GM18873 (cell line): ENCODE measurements at regions not wholly inside any gene's neighbourhood (a gene's known extent, or its start where the extent isn't known, plus 50 kb on each side); places are given as distances from the start of the nearest gene placed in this dataset.
"Not testable (repeated sequence)": the region's sequence is repeated elsewhere in the genome, so short reads cannot be mapped to it uniquely, and the experiment has no call there.

Experiments used
- ATAC-seq: cut with Tn5 transposase; IDR thresholded peaks from one replicate; pipeline ENCODE4 v1.9.1; 2021; ENCODE audit warnings: mild to moderate bottlenecking, moderate library complexity, moderate number of reproducible peaks; ENCODE audit not compliant: unreplicated experiment, low FRiP score

DNA sequence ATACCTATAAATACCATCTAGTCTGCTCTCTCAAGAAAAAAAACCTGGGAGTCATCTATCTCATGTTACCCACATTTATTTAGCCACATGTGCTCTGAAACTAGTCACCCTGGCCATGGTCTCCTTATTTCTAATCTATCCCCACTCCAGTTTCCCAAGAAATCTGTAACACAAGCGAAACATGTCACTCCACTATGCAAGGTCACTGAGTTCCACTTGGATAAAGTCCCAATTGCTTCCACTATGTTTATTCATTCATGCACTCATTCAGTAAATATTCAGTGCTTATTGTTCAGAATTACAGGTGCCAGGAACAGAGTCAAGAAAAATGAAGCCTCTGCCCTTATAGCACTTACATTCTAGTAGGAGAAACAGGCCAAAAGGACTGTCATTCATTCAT is 369.4 kb upstream of the CYRIA start:
- no peak for ATAC-seq

DNA sequence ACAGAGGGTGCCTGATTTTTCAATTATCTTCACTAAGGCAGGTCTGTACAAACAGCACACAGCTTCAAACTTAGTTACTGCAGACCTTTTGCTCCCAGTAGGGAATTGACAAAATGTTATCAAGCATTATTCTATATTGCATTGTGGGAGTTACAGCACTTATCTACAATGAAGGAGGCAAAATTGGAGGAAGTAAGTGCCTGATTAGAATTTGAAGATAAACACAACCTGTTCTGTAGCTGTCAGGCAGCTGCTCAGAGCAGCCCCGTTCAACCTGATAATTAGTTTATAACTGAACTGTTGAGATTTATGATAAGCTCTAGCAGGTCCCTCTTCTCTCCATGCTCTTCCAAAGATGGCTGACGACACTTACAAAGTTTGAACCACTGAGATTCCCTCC is 364.4 kb upstream of the CYRIA start:
- ATAC-seq, result no peak

DNA sequence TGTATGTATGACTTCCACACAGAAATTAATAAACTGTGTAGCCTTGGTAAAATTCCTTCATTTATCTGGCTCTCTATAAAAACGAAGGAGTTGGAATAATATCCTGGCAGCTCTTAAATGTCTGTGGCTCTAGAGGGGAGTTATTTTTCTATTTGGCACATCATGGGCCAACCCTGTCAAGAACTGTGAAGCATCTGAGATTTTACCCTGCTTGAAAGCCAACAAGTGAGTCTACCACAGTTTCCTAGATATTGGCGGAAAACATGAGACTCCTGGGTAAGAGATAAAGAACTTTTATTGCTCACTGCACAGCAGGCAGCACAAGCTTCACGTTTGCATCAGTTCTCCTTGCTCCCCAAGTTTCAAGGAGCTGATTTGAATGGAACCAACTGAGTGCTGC is 346.7 kb upstream of the CYRIA start:
- ATAC-seq, result no peak

DNA sequence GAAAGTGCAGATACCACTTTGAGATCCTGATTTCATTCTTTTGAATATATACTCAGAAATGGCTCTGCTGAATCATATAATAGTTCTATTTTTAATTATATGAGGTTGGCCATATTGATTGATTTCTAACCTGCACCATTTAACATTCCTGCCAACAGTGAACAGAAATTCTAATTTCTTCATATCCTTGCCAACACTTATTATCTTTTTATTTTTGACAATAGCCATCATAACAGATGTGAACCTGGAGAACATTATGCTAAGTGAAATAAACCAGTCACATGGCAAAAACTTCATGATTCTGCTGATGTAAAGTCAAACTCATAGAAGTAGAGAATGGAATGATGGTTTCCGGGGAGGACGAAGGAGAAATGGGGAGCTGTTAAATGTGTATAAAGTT is 344.5 kb upstream of the CYRIA start:
- ATAC-seq, result no peak

DNA sequence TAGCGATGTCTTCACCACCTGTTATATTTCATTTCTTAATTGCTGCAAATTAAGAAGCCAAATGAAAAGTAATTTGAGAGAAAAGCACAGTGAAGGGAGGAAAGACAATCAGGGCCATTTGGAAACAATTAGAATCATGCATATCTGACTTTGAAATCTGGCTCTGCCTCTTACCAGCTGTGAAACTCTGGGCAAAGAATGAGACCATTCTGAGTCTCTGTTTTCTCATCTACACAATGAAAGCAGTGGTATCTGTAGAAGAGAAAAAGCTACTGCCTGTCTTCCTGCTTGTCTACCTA is 334.5 kb upstream of the CYRIA start:
- ATAC-seq, result no peak

DNA sequence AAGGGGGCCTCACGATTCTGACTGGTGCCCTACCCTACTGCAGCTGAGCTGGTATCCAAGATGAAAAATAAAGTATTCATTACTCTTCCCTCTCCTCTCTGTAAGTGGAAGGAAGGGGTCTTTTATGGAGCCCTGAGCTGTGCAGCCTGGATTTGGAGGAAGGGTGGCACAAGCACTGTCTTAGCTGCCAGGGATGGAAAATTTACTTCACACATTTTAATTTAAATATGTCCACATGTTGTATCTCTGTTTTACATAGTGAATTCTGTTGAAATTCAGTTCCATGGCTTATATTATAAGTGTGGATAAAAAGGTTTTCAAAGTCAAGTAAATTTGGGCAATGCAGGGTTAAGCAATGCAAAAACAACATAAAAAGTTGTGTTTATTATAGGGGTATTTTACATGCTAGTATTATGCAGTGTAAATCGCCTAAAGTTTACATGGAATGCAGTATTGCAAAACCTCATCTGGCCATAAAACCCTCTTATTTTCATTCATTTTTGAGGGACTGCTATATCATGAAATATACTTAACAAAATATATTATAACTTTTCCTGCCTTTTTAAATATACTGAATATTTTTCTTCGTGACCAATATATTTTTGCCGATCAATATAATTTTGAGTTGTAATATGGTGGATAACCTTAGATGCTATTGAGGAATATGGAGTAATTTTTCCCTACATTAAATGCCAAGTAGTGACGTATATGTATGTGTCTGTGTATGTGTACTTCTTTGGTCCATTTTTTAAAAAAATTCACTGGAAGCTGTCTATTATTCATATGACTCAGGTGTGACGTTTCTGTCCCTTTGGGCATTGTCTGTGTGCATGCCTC is 333.9 kb upstream of the CYRIA start:
- ATAC-seq, result no peak

DNA sequence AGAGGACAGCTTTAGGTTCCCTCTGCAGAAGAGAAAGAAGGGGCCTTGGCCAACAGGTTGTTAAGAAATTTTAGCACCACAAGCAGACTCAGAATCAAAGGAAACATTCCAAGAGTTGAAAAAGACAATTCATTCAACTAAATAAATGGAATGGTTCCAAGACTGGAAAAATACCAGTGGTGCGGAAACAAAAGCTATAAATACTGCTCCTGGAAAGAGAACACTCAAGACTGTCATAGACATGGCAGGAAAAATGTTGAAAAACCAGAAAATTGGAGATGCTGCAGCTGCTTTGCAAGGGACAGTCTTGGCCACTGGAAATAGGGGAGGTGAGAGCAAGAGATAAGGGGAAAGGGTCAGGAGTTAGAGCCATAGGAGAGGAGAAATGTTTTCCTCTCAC is 312.7 kb upstream of the CYRIA start:
- no peak for ATAC-seq

DNA sequence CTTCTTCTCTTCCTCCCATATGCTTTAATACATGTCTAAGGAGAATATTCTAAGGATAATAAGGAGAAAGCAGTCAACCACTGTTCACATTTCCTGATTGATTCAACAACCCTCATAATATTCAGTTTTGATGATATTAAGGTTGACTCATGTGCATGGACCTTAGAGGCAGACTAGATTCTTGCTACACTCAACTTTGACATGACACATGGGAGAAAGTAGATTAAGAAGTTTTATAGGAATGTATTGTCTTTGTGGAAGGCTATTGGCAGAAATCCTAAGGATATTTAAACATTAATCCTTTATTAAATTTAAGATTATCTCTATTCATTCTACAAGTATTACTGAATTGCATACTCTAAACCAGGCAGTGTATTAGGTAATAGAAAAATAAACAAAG is 309.1 kb upstream of the CYRIA start:
- ATAC-seq, result no peak

DNA sequence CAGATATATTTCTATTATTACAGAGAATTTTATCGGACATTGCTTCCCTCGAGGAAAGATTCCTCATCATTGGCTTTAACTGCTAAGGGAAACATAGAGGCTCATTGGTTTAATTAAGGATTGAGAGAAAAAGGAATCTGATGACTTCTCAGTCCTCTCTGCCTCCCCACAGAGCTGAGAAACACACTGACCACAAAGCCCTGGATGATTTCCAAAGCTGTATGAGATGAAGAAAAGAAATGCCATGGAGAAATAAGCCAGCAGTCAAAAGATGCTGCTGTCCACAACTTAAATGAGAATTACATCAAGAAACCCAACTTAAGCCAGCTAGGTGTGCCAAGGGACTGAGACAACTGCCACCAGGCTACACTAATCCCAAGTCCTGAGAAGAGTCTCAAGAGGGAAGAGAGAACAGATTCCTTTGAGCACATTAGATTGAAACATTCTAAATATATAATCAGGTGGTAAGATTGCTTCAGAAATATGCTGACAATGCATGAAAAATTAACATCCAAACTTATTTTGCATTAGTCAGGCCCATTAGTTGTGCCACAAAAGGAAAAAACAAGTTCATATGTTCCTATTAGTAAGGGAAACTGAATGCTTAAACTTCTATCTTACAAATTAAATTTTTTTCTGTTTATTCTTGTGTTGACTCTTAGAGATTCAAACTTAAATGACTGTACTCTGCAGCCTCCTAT is 308.1 kb upstream of the CYRIA start:
- ATAC-seq, result no peak

DNA sequence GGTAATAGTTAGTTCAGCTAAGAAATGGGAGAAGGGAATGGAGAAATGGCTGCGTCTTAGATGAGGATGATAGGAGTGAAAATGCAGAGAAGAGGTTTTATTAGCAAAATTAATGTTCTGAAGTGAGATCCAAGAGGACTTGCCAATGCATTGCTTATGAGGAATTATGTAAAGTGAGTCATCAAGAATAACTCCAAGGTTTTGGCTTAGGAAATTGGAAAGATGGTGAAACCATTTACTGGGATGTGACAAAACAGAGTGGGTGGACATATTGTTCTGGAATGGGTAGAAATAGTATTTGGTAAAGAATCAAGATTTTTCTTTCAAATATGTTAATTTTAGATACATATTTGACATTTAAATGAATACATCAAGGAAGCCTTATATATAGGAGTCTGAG is 306.6 kb upstream of the CYRIA start:
- no peak for ATAC-seq

DNA sequence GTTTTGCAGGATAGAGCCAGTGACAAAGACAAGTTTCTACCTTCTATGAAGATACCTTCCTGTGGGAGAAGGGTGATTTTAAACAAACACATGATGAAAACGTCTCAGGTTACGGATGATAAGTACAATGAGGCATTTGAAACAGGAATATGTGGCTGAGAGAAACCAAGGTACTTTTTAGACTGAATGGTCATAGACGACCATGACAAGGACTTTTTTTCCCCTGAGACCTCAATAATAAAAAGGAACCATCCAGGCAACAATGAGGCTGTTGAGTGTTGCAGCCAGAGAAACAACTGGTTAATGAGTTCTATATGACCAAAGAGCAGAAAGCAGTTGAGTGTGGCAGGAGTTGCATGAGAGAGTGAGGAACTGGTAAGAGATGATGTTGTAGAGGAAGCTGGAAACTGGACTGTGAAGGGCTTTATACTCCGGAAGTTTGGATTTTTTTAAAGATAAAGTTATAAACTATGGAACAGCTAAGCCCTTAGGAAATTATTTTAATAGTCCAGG is 306.1 kb upstream of the CYRIA start:
- ATAC-seq, result no peak

DNA sequence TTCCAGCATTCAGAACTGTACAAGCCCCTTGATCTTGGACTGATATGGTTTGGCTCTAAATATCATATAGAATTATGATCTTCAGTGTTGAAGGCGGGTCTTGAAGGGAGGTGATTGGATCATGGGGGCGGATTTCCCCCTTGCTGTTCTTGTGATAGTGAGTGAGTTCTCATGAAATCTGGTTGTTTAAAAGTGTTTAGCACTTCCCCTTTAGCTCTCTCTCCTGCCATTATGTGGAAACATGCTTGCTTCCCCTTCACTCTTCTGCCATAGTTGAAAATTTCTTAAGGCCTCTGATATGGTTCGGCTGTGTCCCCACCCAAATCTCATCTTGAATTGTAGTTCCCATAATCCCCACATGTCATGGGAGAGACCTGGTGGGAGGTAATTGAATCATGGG is 305.3 kb upstream of the CYRIA start:
- ATAC-seq, result not testable (repeated sequence)

DNA sequence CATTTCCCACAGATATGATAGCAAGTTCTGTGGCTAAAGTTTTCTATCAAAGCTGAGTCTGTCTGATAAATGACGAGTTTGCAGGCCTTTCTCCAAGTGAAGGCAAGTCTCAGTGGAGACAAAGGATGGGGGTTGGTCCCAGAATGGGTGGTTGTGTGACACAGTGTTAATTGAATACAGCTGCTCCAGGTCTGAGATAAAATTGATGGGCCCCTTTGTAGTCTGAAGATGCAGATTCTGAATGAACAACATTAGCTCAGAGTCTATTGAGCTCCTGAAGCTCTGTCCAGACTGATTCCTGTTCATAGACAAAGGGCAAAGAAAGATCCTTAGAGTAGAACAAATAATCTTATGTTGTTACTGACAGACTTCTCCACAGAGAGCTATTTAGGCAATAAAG is 296.9 kb upstream of the CYRIA start:
- ATAC-seq, result no peak

DNA sequence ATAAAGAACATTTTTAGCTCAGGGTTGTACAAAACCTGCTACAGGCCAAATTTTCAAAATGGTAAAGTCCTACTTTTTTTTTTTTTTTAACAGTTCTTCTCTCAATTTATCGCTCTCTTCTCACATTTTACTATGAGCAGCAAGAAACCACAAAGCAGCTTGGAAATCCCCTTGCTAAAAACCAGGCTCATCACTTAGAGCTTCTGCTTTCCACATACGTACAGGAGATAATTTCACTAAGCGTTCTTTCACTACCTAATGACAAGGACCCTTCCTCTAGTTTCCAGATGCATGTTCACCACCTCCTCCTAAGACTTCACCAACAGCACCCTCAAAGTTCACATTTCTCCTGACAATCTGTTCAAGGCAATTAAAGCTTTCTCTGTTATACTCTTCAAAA is 294.9 kb upstream of the CYRIA start:
- ATAC-seq, result peak; percentile 50

DNA sequence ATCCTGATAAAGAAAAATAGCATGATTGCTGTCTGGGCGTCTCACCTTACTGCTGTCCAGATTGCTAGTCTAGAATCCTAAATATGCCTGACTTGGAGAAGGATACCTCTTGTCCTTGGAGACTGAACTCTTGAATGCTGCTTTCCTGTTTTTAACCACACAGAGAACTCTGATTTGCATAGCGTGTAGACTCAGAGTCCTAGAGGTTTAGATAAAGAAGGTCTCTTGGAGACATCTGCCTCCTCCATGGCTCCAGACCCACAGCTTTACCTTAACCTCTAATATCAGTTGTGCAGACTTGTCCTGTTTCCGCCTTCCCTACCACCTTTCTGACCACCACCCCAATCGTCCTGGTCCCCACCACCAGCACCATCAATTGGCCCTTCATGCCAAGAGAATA is 292.6 kb upstream of the CYRIA start:
- ATAC-seq, result no peak

DNA sequence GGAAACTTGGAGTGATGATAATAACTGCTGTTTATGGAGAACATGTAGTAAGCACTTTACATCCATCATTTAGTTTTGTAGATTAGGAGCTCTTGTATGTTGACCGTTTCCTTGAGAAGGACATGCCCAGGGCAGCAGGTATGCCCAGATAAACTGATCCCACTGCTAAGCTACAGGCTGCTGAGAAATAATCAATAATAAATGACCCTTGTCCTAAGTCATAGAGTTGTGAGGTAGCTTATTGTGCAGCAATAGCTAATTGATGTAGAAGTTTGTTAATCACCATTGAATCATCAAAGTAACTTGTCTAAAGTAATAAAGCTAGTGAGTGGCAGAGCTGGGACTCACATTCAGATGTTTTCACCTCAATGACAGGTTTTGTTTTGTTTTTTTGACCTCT is 287.2 kb upstream of the CYRIA start:
- ATAC-seq, result no peak

DNA sequence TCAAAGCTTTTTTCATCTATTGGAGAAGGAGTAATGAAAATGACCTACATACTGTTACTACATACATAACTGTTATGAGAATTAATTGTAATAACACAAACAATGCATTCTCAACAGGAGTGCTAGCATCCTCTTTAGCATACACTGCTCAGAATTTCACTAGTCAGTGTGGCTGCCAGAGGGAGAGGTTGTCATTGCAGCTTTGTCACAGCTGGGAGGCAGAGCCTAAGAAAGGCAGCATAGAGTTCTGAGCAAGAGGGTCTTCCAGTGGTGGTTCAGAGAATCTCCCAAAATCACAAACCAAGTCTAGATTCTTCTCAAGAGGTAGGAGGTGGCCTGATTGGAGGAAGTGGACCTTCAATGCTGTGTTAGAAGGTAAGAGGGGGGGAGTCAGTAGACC is 286.7 kb upstream of the CYRIA start:
- ATAC-seq, result no peak

DNA sequence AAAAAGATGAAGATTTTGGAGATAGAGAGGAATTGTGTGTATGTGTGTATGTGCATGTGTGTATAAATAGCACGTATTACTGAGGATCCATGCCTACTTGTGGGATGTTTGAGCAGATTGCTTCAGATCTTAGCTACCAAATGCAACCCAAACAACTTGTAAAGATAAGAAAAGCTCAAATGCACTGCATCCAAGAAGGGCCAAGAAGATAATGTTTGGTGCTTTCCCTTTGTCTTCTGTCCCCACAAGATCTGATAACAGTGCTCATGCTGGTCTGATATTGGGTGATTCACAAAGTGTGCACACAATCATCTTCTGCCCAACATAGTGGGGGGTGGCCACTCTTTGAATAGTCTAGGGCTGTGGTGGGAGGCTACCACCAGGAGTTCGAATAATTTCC is 284.8 kb upstream of the CYRIA start:
- no peak for ATAC-seq

DNA sequence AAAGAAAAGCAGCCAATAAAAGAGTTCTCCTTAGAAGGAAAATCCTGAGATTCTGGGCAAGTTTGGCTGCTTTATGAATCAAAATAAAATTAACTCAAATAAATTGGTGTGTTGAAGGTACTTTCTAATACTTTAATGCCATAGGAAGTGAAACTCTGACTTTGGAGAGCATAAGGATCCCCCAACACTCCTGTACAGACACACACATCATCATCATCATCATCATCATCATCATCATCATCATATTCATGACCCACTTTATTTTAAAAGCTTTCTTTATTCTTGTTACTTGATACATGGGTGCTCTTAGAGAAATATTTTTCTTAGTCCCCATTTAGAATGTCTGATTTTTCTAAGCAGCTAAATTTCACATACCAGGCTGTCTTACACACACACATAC is 283.1 kb upstream of the CYRIA start:
- no peak for ATAC-seq

DNA sequence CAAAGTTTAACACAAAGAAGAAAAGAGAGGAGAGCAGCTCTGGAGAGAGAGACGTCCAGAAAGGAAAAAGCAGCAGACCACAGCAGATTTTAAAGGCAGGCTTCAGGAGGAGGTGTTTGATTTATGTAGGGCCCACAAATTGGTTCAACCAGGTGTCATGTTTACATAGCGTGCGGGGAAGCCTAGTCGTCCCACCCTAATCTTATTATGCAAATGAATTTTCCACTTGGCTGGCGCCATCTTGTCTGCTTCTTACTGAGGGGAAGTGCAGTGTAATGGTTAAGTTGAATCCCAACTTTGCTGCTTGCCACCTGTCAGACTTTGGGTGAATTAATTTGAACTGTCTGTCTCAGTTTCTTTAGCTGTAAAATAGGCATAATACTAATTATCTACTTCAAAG is 282.4 kb upstream of the CYRIA start:
- ATAC-seq, result no peak

DNA sequence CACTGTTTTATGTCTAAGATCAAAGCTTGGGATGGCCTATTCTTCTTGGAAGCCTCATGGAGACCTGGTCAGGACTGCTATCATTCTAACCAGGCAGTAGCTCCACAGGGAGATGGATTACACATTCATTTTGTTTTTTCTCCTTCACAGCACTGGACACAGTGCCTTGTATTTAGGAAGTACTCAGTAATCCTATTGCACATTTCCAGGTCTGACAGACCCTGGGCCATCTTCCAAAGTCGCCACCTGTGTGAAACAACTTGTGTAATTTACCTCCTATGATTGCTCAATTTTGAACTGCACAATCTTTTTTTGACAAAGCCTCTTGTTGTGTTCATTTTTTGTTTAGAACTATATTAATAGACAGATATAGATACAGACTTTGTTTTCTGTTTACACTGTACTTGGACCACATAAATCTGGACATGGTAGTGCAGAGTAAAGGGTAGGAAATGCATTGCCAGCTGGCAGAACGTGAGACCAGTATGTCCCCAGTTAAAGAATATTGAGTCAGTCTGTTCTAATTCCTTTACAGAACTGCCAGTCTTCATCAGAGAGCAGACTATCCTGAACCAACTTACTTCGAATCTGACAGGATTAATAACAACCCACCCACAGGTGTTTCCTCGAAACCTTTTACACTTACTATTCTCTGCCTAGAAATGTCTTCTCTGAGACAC is 277.8 kb upstream of the CYRIA start:
- ATAC-seq, result no peak

DNA sequence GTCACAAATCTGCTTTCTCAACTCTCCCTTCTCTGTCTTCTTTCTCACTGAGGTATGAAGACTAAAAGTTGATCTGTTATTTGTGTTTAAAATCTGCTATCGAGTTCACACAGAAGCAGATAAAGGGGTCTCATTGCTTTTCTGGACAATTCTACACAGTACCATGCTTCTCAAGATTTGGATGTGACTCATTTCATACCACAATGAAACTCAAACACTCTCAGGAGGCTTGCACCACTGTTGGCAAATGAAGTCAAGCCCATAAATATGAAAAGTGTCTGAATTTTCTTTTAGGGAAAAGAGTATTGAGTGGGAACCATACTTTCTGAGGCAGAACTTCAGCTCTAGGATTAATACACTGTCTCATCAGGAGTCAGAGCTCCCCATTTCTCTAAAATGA is 274.6 kb upstream of the CYRIA start:
- no peak for ATAC-seq
